ENCODE measurements at regions not wholly inside any gene's neighbourhood (a gene's known extent, or its start where the extent isn't known, plus 50 kb on each side); places are given as distances from the start of the nearest gene placed in this dataset.

DNA sequence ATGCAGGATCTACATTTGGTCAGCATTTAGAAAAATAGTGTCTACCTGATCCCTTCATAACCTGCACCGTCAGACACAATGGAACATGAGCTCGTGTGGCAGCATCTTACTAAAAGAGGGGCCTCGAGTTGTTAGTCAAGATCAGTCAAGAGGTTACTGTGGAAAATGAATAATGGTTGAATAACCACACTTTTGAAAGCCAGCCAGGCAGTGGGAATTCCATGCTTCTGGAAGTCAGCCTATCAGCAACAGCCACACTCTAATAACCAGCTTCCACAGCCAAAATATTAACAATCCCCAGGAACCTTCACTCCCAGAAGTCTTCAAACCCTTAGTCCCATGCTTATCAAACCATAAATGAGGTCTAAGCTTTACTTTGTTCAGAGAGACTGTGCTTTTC, 234.3 kb downstream of the HS3ST1 start:
- ChIA-PET CTCF (no interaction called here), POLR2A (no interaction called here)

DNA sequence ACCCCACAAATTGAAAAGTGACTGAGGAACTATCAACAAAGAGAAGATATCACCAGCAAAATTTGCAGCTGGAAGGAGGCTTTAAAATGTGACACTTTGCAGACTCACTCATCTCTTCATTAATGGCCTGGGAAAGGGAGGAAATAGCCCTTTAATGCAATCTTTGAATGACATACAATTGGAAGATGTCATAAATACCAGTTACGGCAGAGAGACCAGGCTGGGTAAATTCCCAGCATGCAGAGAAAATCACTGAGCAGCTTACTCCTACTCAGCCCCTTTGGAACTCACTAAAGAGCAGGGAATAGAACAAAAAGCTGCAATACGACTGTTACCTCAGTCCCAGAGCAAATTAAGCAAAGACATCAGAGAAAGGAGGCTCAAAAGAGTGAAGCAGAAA, 238.9 kb downstream of the HS3ST1 start:
- CTCF ChIA-PET, result no interaction called here
- POLR2A ChIA-PET, result no interaction called here

DNA sequence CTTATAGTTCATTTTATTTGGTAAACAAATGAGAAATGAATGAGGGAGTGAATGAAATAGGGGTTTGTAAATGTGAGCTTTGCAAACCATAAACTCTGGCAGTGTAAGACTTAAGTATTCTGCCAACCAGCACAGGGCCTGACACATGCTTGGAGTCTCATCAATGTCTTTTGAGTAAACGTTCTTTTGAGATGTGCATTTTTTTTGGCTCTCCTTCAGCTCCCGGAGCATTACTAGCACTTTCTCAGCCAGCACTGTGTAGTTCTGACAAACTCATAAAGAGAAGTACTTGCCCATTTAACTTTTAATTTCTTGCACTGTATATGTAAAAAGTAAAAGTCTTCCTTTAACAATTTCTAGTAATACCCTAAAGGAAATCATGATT, 245.3 kb downstream of the HS3ST1 start:
- POLR2A ChIA-PET, result no interaction called here
- CTCF ChIA-PET, result no interaction called here

DNA sequence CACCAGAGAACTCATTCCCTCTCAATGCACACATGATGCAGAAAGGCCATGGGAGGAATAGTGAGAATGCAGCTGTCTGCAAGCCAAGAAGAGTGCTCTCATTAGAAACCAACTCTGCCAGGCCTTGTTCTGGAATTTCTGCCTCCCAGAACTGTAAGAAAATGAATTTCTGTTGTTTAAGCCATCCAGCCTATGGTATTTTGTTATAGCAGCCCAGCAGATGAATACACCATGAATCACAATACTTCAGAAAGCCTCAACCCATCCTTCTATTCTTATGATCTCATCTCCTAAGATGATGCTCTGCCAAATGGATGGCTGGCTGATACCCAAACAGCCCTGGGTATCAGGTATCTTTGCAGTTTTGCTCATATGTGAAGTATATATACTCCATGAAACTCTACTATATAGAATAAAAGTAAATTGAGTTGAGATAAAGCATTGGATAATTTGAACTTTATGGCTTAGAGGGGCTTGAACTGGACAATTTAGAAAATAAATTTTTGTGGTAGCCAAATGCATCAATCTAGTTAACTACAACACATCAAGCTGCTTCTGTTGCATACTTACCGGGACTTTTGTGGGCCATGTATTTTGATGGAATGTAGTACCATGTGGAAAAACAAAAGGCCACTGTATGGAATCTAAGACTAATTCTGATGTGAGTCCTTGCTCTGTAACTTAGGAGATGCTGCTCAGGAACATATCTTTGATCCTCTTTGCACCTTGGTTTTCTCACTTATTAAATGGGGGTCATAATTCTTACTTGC, 245.9 kb downstream of the HS3ST1 start:
- ChIA-PET POLR2A (no interaction called here), CTCF (no interaction called here)

DNA sequence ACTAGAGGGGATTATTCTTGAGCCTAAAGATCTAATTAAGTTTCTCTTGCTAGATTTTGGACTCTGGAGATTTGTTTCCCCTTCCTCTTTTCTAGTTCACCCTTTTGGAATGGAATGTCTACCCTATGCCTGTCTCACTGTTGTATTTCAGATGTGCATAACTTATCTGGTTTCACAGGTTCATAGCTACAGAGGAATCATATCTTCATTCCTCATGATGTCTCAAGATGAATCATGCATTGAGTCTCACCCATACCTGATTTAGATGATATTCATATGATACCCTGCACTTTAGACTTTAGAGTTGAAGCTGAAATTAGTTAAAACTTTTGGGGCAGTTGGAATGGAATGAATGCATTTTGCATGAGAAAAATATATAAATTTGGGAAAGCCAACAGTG, 246.7 kb downstream of the HS3ST1 start:
- CTCF ChIA-PET, result no interaction called here

DNA sequence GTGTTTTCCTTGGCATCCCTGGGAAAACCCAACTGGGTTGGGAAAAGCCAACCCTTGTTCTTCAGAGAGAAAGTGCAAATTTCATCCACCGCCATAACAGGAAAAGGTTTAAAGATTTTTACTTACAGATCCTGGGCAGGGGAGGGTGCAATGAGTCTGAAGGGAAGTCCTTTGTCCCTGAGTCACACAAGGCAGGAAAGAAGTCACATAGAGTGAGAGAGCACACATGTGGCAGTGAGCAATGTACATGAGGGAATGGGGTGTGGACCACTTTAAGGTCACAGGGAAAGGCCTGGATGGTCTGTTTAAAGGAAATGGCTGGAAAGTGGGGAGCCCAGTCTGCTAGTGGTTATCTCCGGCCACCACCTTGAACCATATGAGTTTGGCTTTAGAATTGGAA, 248.9 kb downstream of the HS3ST1 start:
- ChIA-PET CTCF (no interaction called here), POLR2A (no interaction called here)

More for the DNA sequence above, 246.7 kb downstream of the HS3ST1 start:
- POLR2A ChIA-PET, result no interaction called here

DNA sequence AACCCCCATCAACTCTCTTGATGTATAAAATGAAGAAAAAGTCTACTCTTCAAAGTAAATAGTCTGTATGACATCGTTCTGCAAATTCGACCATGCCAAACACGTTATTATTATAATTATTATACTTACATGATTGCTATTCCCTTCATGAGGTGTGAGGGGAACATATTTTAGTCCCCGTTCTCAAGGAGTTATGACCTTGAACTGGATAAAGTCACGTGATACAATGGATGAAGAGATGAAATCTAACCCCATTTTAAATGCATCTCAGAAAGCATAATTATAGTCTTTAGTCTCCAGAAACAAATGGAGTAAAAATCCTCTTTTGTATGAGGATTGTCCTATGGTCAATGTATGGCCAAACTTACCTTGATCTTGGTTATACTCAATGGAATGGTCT, 250.3 kb downstream of the HS3ST1 start:
- ChIA-PET CTCF (no interaction called here), POLR2A (no interaction called here)

DNA sequence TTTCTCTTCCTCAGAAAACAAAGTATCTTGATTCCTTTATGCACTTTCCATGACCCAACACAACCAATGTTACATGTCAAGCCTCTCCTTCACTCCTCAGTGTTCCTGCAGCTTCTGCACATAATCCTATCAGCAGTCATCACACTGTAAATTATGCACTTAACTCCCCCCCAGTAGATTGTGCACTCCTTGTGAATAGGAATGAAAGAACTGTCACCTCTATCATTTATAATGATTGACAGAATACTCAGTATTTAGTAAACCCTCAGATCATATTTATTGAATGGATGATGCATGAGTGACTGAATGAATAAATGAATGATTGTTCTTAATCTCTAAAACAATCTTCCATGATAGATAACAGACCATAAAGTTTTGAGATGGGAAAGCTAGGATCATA, 253.3 kb downstream of the HS3ST1 start:
- ChIA-PET POLR2A (no interaction called here), CTCF (no interaction called here)

DNA sequence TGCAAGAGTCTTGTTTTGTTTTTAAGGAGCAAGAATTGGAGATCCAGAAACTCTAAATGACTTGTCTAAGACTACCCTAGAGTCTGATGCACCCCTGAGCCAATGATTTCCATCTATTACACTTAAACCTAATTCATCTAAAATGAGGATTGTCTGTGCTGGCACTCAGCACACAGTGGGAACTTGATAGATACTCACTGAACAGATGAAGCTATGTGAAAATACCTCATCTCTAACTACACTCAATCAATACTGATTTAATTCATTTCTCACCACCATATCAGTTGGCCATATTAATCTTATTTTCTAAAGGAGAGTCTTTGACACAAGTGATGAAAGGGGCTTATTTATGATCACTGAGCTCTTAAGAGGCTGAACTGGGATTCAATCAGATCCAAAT, 262.1 kb downstream of the HS3ST1 start:
- POLR2A ChIA-PET, result no interaction called here

DNA sequence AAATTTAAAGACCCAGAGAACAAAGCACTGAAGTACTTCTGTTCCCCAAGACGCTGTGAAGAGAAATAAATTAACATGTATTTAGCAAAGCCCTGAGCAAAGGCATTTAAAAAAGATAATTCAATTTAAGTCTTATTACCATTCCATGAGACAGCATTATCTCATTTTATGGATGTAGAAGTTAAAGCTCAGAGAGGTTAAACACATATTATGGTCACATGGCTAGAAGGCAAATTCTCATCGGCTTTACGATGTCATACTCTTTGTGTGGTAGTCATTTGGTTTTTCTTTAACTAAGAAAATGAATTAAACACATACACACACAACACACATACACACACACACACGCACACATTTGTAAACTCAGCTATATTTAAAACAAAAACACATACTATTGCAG, 262.7 kb downstream of the HS3ST1 start:
- POLR2A ChIA-PET, result no interaction called here
- CTCF ChIA-PET, result no interaction called here

More for the DNA sequence above, 262.1 kb downstream of the HS3ST1 start:
- CTCF ChIA-PET, result interaction anchor here (1.1 kb wide), 1 partner anchor 11 kb away, joined by 3 read pairs; no protein-coding TSS in a partner anchor

DNA sequence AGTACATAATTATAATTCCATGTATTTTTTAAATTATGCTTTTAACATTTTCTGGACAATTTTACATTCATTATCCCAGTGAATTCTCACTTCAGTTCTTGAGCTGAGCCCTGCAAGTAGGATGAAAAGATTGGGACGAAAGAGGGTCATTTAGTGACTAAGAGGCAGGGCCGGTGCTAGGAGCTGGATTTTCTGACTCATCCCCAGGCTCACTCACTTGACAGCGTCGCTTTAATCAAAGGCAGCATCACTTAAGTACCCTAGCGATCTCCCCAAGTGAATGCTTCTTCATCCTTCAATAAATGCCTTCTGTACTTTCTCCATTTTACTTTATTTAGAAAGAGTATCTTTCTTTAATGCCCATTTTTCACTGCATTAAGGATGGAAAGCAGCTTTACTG, 263.6 kb downstream of the HS3ST1 start:
- CTCF ChIA-PET, result no interaction called here
- POLR2A ChIA-PET, result no interaction called here

DNA sequence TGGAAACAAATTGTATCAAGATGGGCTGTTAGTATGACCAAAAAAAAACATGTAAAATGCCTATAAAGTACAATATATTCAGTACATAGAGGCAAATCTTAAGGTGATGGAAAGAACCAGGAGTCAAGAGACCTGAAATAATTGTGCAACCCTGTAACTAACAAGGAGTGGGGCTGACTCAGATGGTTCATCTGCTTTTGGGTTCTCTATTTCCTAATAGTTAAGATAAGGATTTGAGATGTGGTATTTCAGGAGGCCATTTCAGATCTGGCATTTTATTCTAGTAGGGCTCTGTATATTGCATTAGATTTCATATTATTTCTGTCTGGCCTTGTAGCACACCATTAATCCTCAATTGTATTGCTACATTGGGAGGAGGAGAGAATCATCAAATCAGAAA, 268.4 kb downstream of the HS3ST1 start:
- CTCF ChIA-PET, result no interaction called here
- POLR2A ChIA-PET, result no interaction called here

DNA sequence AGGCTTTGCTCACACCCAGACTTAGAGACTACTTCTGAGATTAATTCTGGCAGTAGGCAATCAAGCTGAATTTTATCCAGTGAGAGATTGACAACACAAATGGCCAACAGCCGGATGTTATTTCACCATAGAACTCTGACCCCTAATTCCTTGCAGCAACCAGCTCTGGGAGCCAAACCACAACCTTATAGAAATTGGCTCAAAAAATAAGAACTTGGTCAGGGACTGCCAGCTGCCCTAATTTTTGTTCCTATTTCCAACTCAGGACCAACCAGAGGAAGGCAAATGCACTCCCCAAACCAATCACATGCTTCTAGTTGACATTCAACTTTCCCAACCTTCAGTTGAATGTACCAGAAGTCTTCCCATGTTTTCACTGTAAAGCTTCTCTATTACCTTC, 269.7 kb downstream of the HS3ST1 start:
- CTCF ChIA-PET, result no interaction called here
- POLR2A ChIA-PET, result no interaction called here

DNA sequence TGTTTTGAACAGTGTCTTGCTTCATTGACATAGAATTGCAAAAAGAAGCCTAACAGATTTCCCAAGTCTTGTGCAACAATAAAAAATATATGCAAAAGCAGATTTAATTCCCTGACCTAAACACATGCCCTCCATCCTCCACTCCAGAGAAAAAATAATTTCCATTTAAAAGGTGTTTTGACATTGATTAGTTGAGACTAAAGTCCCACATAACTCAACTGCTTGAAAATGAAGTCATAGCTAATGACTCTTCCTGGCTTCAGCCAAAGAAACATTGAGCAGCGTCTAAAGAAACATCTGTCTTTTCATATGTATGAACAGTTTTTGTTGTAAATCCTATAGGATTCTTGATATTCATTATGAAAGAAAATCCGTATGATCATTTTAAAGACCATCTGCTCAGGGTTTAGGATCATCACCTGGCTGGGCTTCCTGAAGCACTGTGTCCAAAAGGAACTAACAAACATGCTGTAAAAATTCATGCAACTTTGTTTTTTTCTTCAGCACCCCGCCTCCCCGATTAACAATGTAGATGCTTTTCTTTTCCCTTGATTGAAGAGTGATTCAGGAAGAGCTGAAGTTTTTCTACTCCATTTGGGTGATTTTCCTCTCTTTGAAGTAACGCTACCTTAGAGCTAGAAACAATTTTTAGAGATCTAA, 273.4 kb downstream of the HS3ST1 start:
- ChIA-PET POLR2A (no interaction called here), CTCF (no interaction called here)

DNA sequence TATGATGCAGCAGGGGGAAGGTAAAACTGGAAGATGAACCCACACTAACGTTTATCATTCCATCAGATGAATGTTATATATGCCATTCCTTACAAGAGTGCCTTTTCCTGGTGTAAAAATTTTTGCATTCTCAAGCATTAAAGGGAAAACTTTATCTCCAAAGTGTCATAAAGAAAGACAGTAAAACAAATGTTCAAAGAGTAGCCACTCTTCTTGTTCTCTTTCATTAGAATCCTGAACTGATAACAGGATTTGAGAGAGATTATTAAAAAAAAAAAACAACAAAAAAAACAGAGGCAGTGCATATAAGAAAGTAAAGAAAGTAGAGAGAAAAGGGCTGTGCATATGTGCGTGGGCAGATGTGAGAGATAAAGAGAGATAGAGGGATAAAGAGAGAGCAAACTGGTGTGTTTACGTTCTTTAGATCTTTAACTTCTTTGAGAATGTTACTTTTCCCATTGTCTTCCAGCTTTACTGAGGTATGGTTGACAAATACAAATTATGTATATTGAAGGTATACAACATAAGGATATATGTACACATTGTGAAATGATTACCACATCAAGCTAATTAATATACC, 275.4 kb downstream of the HS3ST1 start:
- POLR2A ChIA-PET, result no interaction called here
- CTCF ChIA-PET, result no interaction called here

DNA sequence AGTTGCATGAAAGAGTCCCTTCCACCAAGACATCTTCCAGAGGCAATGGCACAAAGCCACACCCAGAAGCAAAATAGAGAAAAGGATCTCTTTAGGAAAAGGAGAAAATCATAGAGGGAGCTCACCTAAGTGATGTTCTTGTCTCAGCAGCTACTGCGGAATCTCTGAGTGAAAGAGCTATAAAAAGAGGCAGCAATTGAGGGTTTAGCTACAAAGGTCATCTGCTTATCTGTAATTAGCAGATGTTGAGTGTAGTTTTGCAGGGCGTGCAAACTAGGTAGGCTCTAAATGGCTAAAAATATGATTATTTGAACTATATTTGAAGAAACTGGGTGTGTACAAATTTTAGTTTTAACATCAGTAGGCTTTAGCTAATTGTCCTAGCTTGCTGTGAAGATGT, 276.0 kb downstream of the HS3ST1 start:
- CTCF ChIA-PET, result no interaction called here

DNA sequence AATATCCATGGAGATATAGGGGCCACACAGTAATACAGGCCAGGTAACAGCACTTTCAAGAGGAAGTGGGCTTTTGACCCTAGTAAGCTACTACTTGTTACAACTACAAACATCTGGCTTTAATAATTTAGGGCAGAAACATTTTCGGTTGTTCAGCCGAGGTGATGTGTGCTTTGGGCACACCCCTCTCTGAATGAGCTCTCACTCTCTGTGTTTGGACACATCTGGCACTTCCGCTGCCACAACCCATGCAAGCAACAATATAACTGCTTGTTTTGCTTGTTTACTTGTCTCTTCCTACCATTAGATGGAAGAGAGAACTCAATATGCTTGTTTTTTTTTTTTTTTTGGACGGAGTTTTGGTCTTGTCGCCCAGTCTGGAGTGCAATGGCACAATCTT, 277.2 kb downstream of the HS3ST1 start:
- ChIA-PET POLR2A (no interaction called here), CTCF (no interaction called here)

More for the DNA sequence above, 276.0 kb downstream of the HS3ST1 start:
- POLR2A ChIA-PET, result no interaction called here

DNA sequence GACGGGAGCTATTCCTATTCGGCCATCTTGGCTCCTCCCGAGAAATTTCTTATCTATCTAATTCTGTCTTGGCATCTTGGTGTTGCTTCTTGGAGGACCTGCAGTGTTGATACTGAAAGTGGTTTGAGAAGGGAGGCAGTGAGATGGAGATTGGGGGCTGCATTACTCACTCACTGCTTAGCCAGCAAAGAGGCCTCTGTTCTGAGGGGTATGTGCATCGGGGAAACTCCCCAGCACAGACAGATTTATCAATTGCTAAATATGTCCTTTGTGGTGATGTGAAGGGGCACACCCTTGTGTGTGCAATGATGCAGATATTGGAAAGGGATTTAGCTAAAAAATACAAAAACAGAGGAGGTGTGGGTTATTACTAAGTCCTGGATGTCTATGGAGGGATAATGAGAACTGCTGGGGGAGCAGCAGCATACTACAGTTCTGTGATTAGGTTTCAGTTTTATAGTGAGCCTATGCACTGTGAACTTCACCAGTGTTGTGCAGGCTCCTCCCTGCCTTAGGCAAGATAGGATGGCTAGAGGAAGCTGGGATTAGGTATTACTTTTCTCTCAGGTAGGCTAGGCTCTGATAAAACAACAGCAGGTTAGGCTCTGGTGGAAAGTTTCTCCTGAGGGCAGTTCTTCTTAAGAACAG, 279.0 kb downstream of the HS3ST1 start:
- POLR2A ChIA-PET, result no interaction called here
- CTCF ChIA-PET, result no interaction called here

DNA sequence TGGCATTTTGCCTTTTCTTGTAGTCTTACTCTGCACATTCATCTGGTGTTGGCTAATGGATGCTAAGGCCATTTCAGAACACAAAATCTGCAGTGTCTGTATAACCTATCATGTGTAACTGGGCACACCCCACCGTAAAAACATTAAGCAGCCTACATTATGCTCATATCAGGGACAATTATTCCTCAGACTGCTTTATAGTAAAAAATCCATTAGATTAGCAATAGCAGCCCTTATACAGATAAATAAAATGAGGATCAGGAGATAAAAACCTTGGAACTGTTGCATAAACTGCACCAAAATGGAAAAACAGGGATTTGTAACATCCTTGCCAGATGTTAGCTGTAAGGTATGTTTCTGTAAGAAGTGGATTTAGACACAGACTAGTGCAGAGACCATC, 288.8 kb downstream of the HS3ST1 start:
- ChIA-PET POLR2A (no interaction called here), CTCF (interaction anchor here (0.5 kb wide), 1 partner anchor 597 kb away, joined by 3 read pairs; no protein-coding TSS in a partner anchor)

DNA sequence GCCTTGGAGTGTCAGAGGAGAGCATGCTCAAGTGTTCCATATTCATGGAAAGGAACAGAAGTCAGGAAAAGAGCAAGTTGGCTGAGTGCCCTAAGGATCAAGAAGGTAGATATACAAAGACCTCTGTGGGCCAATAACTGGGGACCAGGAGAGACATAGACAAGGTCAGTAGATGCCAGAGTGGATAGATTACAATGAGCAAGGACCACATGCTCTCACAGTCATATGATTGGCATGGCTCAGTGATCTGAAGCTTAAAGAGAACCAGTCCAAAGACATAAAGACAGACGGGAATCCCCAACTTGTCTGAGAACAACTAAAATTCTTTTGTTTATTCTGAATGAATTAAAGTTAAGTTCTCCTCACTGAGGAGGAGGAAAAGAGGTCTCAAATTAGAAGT, 289.7 kb downstream of the HS3ST1 start:
- CTCF ChIA-PET, result no interaction called here
- POLR2A ChIA-PET, result no interaction called here

DNA sequence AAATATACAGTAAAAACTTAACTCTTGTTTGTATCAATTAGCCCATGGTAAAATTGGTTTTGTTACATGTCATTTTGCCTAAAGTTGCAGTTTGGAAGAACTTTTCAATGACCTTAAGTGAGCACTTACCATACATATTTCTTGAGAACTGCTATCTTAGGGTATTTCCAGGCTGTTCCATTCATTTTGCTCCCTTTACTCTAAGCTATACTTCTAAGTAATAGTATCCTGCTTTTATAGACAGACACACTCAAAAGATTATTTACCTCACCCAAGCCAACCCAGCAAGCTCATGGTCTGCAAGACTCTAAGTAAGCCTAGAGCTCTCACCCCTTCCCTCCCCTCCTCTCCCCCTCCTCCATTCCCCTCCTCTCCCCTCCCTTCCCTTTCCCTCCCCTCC, 294.0 kb downstream of the HS3ST1 start:
- CTCF ChIA-PET, result no interaction called here

More for the DNA sequence above, 294.0 kb downstream of the HS3ST1 start:
- POLR2A ChIA-PET, result no interaction called here
